Keratinocyte (primary cell): ENCODE measurements at regions not wholly inside any gene's neighbourhood (a gene's known extent, or its start where the extent isn't known, plus 50 kb on each side); places are given as distances from the start of the nearest gene placed in this dataset.
A peak's percentile ranks its signal among the peaks of the same experiment; 100 is the strongest.
"Not testable (repeated sequence)": the region's sequence is repeated elsewhere in the genome, so short reads cannot be mapped to it uniquely, and the experiment has no call there.

Experiments
- DNase-seq: peaks from one replicate; pipeline ENCODE4 v3.0.0-alpha.2; 2011; ENCODE audit warnings: low read depth, missing footprints, low spot score
- FAIRE-seq: peaks from 2 replicates; lab custom pipeline; 2011; peaks lifted over from hg19 to GRCh38; lab: Jason Lieb, UNC
- H2AFZ ChIP-seq: 2 replicates; pipeline ENCODE4 v1.6.0; 2012; ENCODE audit warnings: low read length, control low read depth, inconsistent platforms; ENCODE audit not compliant: control insufficient read depth
- H3K27ac ChIP-seq: 2 replicates; pipeline ENCODE4 v1.5.1; 2011; ENCODE audit warnings: low read length; ENCODE audit not compliant: control insufficient read depth, insufficient read depth
- H3K27me3 ChIP-seq: 3 replicates; pipeline ENCODE4 v1.6.0; 2011; ENCODE audit warnings: low read length; ENCODE audit not compliant: control insufficient read depth, insufficient read depth; ENCODE audit errors: extremely low read depth
- H3K36me3 ChIP-seq, 2 experiments: 2 replicates in 1 of 2; 3 replicates in 1 of 2; pipeline ENCODE4 v1.5.1; 2011; ENCODE audit warnings: low read length in 2 of 2, mild to moderate bottlenecking in 1 of 2; ENCODE audit not compliant: control insufficient read depth in 2 of 2, insufficient read depth in 2 of 2; ENCODE audit errors: extremely low read depth in 1 of 2
- H3K4me1 ChIP-seq: 3 replicates; pipeline ENCODE4 v1.5.1; 2011; ENCODE audit warnings: low read length; ENCODE audit not compliant: control insufficient read depth, insufficient read depth; ENCODE audit errors: extremely low read depth
- H3K4me2 ChIP-seq: 3 replicates; pipeline ENCODE4 v1.6.0; 2011; ENCODE audit warnings: low read depth, low read length; ENCODE audit not compliant: control insufficient read depth, insufficient read depth; ENCODE audit errors: extremely low read depth
- H3K4me3 ChIP-seq, 3 experiments: fragments of 200-600 bp in 1 of 3; sonication (generic) in 1 of 3; 2 replicates in 2 of 3; 3 replicates in 1 of 3; pipeline ENCODE4 v1.5.1; 2011 to 2016; ENCODE audit warnings: low read length in 3 of 3, mild to moderate bottlenecking in 3 of 3, control low read depth in 2 of 3, inconsistent platforms in 1 of 3, low read depth in 1 of 3, mixed read lengths in 1 of 3, mixed run types in 1 of 3, moderate library complexity in 1 of 3; ENCODE audit not compliant: control insufficient read depth in 2 of 3, insufficient read depth in 2 of 3; ENCODE audit errors: extremely low read depth in 1 of 3
- H3K79me2 ChIP-seq: 2 replicates; pipeline ENCODE4 v1.6.0; 2012; ENCODE audit warnings: low read length; ENCODE audit not compliant: control insufficient read depth, insufficient read depth
- H3K9ac ChIP-seq: 3 replicates; pipeline ENCODE4 v1.6.0; 2011; ENCODE audit warnings: low read length; ENCODE audit not compliant: control insufficient read depth, insufficient read depth; ENCODE audit errors: extremely low read depth
- H3K9me1 ChIP-seq: 3 replicates; pipeline ENCODE4 v1.6.0; 2011; ENCODE audit warnings: low read length; ENCODE audit not compliant: control insufficient read depth, insufficient read depth; ENCODE audit errors: extremely low read depth
- H3K9me3 ChIP-seq: 2 replicates; pipeline ENCODE4 v1.5.1; 2012; ENCODE audit warnings: low read depth, low read length; ENCODE audit not compliant: control insufficient read depth
- H4K20me1 ChIP-seq: 3 replicates; pipeline ENCODE4 v1.6.0; 2011; ENCODE audit warnings: low read length; ENCODE audit not compliant: control insufficient read depth, insufficient read depth; ENCODE audit errors: extremely low read depth
- CTCF ChIP-seq, 3 experiments: IDR thresholded peaks in 1 of 3; conservative IDR thresholded peaks in 1 of 3; optimal IDR thresholded peaks in 1 of 3; 2 replicates in 2 of 3; 3 replicates in 1 of 3; pipeline versions ENCODE3 to v1.5.1; 2011; ENCODE audit warnings: low read length in 3 of 3, mild to moderate bottlenecking in 3 of 3, moderate library complexity in 2 of 3, control low read depth in 1 of 3, inconsistent platforms in 1 of 3; ENCODE audit not compliant: insufficient read depth in 2 of 3; ENCODE audit errors: extremely low read depth in 1 of 3
- EZH2 ChIP-seq: IDR thresholded peaks from one replicate; pipeline ENCODE4 v1.6.1; 2012; ENCODE audit warnings: inconsistent platforms, mild to moderate bottlenecking, low read length, moderate library complexity
- dilution Hi-C: fragments of 300-500 bp; cut with MboI; formaldehyde crosslinking; loops from one replicate; pipeline ENCODE4 v1.7.0; 2020; ENCODE audit warnings: low sequenced_read_pairs; ENCODE audit not compliant: extremely low pct_ligation_motif_present

- peaks cover 4% of the 10 kb centered on the region for H3K4me1 ChIP-seq
- no peaks in the 10 kb centered on the region for H3K79me2 ChIP-seq
- FAIRE-seq: no peak
- no peaks in the 10 kb centered on the region for H3K36me3 ChIP-seq
- no peak overlapping the region for H3K27ac ChIP-seq
- dilution Hi-C loops: no loop called here
- H3K9me3 ChIP-seq: no peaks in the 10 kb centered on the region
- TF ChIP-seq EZH2 (no peak), CTCF (optimal IDR thresholded peaks at IDR 0.05 in 1 of 3, IDR thresholded peaks at IDR 0.05 in 1 of 3, conservative IDR thresholded peaks at IDR 0.05 in 1 of 3; ENCODE audit: extremely low read depth in 1 of 3, insufficient read depth in 2 of 3, low read length in 3 of 3) (no peak)
- H3K9me1 ChIP-seq: no peaks in the 10 kb centered on the region
- H2AFZ ChIP-seq: no peak overlapping the region
- H3K9ac ChIP-seq: no peak overlapping the region
- H3K4me3 ChIP-seq: no peak overlapping the region
- no peaks in the 10 kb centered on the region for H4K20me1 ChIP-seq
- no peaks in the 10 kb centered on the region for H3K27me3 ChIP-seq
- H3K4me2 ChIP-seq: no peak overlapping the region
- peak; percentile 2 for DNase-seq
Observed at GRCh38 chr6:78781001-78781400, 86.3 kb upstream of the IRAK1BP1 start.

- H3K9me3 ChIP-seq, H3K9ac ChIP-seq, dilution Hi-C loops, H3K36me3 ChIP-seq, H3K79me2 ChIP-seq, H3K9me1 ChIP-seq, H2AFZ ChIP-seq, H4K20me1 ChIP-seq, H3K4me3 ChIP-seq, H3K4me1 ChIP-seq, FAIRE-seq, H3K27ac ChIP-seq, H3K4me2 ChIP-seq, H3K27me3 ChIP-seq, DNase-seq: not testable (repeated sequence)
Observed at GRCh38 chr6:78783366-78783765, 84.0 kb upstream of the IRAK1BP1 start.

- dilution Hi-C loops: no loop called here
- Histone ChIP-seq H3K36me3 (no peaks in the 10 kb centered on the region), H4K20me1 (no peaks in the 10 kb centered on the region), H3K27me3 (no peaks in the 10 kb centered on the region), H3K4me1 (no peaks in the 10 kb centered on the region), H3K4me3 (no peak overlapping the region), H3K79me2 (no peaks in the 10 kb centered on the region), H3K9me3 (no peaks in the 10 kb centered on the region), H3K9me1 (no peaks in the 10 kb centered on the region), H3K9ac (no peak overlapping the region), H3K27ac (no peak overlapping the region), H3K4me2 (no peak overlapping the region), H2AFZ (no peak overlapping the region)
- TF ChIP-seq EZH2 (no peak), CTCF (optimal IDR thresholded peaks at IDR 0.05 in 1 of 3, IDR thresholded peaks at IDR 0.05 in 1 of 3, conservative IDR thresholded peaks at IDR 0.05 in 1 of 3; ENCODE audit: extremely low read depth in 1 of 3, insufficient read depth in 2 of 3, low read length in 3 of 3) (no peak)
- DNase-seq (no peak), FAIRE-seq (no peak)
Observed at GRCh38 chr6:78797270-78797669, 70.1 kb upstream of the IRAK1BP1 start.
